Pulmonary artery endothelial cell (primary cell): ENCODE measurements at regions not wholly inside any gene's neighbourhood (a gene's known extent, or its start where the extent isn't known, plus 50 kb on each side); places are given as distances from the start of the nearest gene placed in this dataset.
"Not testable (repeated sequence)": the region's sequence is repeated elsewhere in the genome, so short reads cannot be mapped to it uniquely, and the experiment has no call there.

ENCODE experiments used
- DNase-seq: peaks from one replicate; pipeline ENCODE4 v3.0.0-alpha.2; 2011; ENCODE audit warnings: low read depth, low spot score

DNA sequence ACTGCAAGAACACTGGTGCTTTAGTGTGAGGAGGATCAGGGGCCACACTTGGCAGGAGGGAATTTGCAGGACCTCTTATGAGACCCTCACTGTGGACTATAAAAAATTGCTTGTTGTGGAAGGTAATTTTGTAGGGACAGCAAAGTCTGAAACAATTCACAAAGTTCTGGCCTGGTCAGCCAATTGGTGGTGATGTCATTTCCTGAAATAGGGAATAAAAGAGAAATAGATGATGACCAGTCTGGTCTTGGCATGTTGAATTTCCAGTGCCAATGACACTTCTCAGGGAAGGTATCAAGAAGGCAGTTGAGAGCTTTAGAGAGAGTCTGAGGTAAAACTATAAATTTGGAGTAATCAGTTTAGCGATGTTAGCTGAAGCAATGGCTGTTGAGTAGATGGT, 129.3 kb upstream of the LMNTD1 start:
- no peak for DNase-seq

- no peak for DNase-seq
These were observed 131.0 kb upstream of the LMNTD1 start for GRCh38 chr12:25684070-25684469.

- DNase-seq, result no peak
These were observed 133.3 kb upstream of the LMNTD1 start for GRCh38 chr12:25686351-25686750.

GRCh38 chr12:25687226-25687625, 134.1 kb upstream of the LMNTD1 start:
- no peak for DNase-seq

DNA sequence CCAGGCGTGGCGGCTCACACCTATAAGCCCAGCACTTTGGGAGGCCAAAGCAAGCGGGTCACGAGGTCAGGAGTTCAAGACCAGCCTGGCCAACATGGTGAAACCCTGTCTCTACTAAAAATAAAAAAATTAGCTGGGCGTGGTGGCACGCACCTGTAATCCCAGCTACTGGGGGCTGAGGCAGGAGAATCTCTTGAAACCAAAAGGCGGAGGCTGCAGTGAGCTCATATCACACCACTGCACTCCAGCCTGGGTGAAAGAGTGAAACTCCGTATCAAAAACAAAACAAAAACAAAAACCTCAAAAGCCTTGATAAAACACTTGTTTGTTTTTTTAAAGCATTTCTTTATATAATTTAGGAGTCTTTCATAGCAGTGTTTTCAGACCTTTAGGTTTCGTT, 135.8 kb upstream of the LMNTD1 start:
- DNase-seq, result not testable (repeated sequence)

- peak; percentile 7 for DNase-seq
These were observed 137.0 kb upstream of the LMNTD1 start for GRCh38 chr12:25689996-25690501.

- no peak for DNase-seq
These were observed 138.1 kb upstream of the LMNTD1 start for GRCh38 chr12:25690996-25691864.

- no peak for DNase-seq
These were observed 138.7 kb upstream of the LMNTD1 start for GRCh38 chr12:25691865-25692114.

GRCh38 chr12:25692115-25693035, 139.3 kb upstream of the LMNTD1 start:
- DNase-seq, result no peak

DNA sequence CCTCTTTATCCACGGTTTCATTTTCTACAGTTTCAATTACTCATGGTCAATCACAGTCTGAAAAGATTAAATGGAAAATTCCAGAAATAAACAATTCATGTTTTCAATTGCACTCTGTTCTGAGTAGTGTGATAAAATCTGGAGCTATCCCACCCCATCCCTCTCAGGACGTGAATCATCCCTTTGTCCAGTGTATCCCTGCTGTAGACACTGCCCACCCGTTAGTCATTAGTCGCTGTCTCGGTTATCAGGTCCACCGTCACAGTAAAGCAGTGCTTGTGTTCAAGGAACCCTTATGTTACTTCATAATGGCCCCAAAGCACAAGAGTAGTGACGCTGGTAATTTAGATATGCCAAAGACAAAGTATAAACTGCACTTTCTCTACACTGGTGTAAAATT, 141.0 kb upstream of the LMNTD1 start:
- DNase-seq, result peak; percentile 68

- DNase-seq, result no peak
These were observed 142.5 kb upstream of the LMNTD1 start for GRCh38 chr12:25695574-25695973.

GRCh38 chr12:25698772-25699171, 145.7 kb upstream of the LMNTD1 start:
- no peak for DNase-seq

DNA sequence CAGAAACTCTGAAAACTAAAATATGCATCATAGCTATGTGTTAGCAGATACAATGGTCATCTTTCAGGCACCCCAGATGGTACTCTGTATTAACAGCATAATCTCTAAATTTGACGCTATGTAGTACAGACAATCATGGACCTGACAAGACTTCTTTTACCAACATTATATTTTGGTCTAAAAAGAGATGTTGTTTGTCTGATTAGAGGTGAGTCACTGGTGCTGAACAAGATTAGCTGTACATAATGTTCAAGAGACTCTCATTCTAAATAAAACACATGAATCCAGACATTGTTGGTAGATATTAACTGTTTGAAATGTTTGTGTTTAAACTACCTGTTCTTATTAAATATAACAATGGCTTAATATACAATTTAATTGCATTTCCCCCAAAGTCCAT, 146.4 kb upstream of the LMNTD1 start:
- no peak for DNase-seq

DNA sequence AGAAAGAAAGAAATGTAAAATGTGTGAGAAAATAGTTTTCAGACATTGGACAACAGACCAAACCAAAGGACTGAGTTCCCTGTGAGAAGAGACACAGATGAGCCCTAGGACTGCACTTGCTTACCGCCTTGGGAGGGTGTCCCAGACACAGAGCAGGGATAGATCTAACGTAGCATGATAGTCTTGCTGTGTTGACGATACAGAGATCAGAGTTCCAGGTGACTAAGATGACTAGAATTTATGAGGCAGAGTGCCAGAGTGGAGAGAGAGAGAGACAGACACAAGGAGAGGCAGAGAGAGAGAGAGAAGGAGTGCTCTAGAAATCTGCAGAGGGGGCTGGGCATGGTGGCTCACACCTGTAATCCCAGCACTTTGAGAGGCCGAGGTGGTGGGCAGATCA, 148.2 kb upstream of the LMNTD1 start:
- DNase-seq, result no peak

GRCh38 chr12:25702553-25702952, 149.5 kb upstream of the LMNTD1 start:
- no peak for DNase-seq

DNA sequence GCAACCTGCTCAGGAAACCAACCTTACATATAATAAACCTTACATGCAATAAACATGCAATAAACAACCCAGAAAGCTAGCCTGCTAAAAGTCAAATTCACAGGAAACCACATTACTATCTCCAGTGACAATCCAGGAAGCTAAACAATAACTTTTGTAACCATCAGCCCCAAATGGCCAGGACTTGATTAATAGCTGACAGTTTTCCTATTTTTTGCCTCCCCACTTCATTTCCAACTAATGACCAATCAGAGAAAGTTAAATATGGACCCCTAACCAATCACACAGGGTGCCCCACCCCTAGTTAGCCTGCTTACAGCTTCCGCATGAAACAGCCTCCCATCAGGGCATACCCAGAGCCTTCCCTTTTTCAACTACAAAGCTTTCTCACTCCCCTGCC, 152.2 kb upstream of the LMNTD1 start:
- no peak for DNase-seq

DNA sequence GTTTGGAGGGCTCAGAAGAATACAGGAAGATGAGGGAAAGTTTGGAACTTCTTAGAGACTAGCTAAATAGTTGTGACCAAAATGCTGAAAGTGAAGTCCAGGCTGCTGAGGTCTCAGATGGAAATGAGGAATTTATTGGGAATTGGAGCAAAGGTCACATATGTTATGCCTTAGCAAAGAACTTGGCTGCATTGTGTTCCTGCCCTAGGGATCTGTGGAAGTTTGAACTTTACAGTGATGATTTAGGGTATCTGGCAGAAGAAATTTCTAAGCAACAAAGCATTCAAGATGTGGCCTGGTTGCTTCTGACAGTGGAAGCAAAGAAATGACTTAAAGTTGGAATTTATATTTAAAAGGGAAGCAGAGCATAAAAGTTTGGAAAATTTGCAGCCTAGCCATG, 153.6 kb upstream of the LMNTD1 start:
- not testable (repeated sequence) for DNase-seq

DNA sequence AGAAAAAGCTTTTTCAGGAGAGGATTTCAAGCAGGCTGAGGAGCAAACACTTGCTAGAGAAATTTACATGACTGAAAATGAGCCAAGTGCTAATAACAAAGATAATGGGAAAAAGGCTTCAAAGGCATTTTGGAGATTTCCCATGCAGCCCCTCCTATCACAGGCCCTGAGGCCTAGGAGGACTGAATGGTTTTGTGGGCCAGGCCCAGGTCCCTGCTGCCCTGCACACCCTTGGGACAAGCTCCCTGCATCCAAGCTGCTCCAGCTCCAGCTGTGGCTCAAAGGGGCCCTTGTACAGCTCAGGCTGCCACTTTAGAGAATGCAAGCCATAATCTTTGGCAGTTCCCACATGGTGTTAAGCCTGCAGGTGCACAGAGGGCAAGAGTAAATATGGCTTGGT, 154.0 kb upstream of the LMNTD1 start:
- DNase-seq, result no peak

- DNase-seq, result no peak
These were observed 155.6 kb upstream of the LMNTD1 start for GRCh38 chr12:25708661-25709060.

DNA sequence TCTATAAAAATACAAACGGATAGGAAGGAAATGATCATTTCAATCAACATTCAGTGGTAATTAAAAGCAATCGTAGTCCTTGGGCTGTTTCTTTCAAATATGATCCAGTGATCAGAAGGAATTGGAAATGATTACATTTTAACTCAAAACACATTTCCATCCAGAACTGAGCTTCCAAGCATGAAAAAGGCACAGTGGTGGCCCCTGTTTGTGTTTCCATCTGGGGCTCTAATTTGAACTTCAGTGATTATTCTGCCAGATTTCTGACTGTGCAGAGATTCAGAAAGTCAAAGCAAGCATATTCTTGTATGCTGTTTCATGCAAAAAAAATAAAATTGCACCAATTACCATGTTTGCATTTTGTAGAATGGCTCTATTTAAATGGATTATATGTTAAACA, 157.0 kb upstream of the LMNTD1 start:
- DNase-seq, result no peak

- not testable (repeated sequence) for DNase-seq
These were observed 158.0 kb upstream of the LMNTD1 start for GRCh38 chr12:25710938-25711605.

DNA sequence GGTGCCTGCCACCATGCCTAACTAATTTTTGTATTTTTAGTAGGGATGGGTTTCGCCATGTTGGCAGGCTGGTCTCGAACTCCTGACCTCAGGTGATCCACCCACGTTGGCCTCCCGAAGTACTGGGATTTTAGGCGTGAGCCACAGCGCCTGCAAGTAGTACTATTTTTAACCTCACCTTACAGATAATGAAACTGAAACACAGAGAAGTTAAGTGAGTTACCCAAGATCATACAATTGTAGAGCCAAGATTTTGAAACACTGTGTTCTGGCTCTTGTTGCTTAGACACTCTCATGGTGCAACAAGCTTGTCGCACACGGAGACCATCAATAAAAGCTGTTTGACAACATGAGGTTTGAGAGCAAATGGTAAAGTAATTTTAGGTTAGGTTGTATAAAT, 159.1 kb upstream of the LMNTD1 start:
- no peak for DNase-seq
